ENCODE measurements at regions not wholly inside any gene's neighbourhood (a gene's known extent, or its start where the extent isn't known, plus 50 kb on each side); places are given as distances from the start of the nearest gene placed in this dataset.

DNA sequence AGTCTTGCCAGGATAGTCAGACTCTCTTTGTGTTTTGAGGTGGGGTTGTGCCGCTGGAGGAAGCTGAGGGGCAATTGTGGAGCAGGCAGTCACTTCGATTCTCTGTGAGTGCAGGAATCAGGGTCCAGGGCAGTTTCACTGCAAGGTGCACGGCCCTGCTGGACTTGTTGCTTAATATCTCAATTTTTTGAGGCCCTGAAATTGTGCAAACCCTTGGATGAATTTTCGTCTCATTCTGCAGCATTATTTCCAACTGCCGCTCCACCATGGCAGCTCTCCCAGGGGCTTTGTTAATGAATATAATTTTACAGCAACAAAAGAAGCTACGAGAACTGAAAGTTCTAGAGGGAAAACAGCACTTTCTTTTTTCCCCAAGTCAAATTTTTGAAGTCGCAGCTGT lies 531.9 kb downstream of the QKI start:
- BruUV-seq (replicated peaks): no TSS peak
- H3K79me2 ChIP-seq (ENCODE audit: insufficient read depth, low read length): no peaks in the 10 kb centered on the region
- TF ChIP-seq ONECUT2 (CRISPR knock-in tag; IDR thresholded peaks at IDR 0.05): no peak
- TF ChIP-seq DMTF1 (CRISPR knock-in tag; IDR thresholded peaks at IDR 0.05): no peak
- no peak for TF ChIP-seq HMG20A (CRISPR knock-in tag; IDR thresholded peaks at IDR 0.05; ENCODE audit: borderline replicate concordance)
- no peak for TF ChIP-seq ZSCAN12 (CRISPR knock-in tag; IDR thresholded peaks at IDR 0.05)
- no peak for TF ChIP-seq TBP (CRISPR knock-in tag; IDR thresholded peaks at IDR 0.05)
- no peak for TF ChIP-seq MAFG (CRISPR knock-in tag; IDR thresholded peaks at IDR 0.05)
- TF ChIP-seq HMGA1 (CRISPR knock-in tag; conservative IDR thresholded peaks at IDR 0.05): no peak
- TF ChIP-seq DR1 (CRISPR knock-in tag; IDR thresholded peaks at IDR 0.05): no peak
- intact Hi-C loops (cut with micrococcal nuclease; ENCODE audit: unreplicated experiment) (no loop called here), in situ Hi-C loops (cut with HindIII; ENCODE audit: extremely low pct_ligation_motif_present, low pct_unique_long_range_greater_than_20kb) (no loop called here)
- no peaks in the 10 kb centered on the region for H3K9me3 ChIP-seq (ENCODE audit: low read length)
- H2AFZ ChIP-seq (ENCODE audit: low read length): no peak overlapping the region
- H3K4me3 ChIP-seq (replicated peaks in 1 of 3; ENCODE audit: insufficient read depth in 1 of 3, low read depth in 2 of 3, low read length in 3 of 3): no peak overlapping the region
- ChIA-PET CTCF (ENCODE audit: low intra/inter-chr PET ratio, low total read pairs) (no interaction called here), POLR2A (no interaction called here)
- peaks cover 0 to 20% of the 10 kb centered on the region in 2 experiments; a peak in 2 of 5 replicates for H3K27me3 ChIP-seq (ENCODE audit: control insufficient read depth in 1 of 2, insufficient read depth in 2 of 2, low read length in 2 of 2)
- no peak overlapping the region for H3K9ac ChIP-seq (ENCODE audit: insufficient read depth, low read depth, low read length)
- no peak overlapping the region for H3K27ac ChIP-seq (ENCODE audit: extremely low read length, insufficient read depth, low read length)
- no peak overlapping the region for H3K4me2 ChIP-seq (ENCODE audit: low read depth, low read length)
- no peaks in the 10 kb centered on the region for H3K36me3 ChIP-seq (replicated peaks in 1 of 2; ENCODE audit: control insufficient read depth in 1 of 2, insufficient read depth in 2 of 2, low read length in 2 of 2)
- WGBS (ENCODE audit: low lambda C conversion rate): 24% methylated on average over 7 of the region's 7 CpGs
- no peak for FAIRE-seq
- no peak for ATAC-seq
- no peaks in the 10 kb centered on the region for H4K20me1 ChIP-seq (ENCODE audit: insufficient read depth, low read length)
- no peaks in the 10 kb centered on the region for H3K4me1 ChIP-seq (ENCODE audit: insufficient read depth, low read length)
- no peak for DNase-seq (ENCODE audit: low spot score)

DNA sequence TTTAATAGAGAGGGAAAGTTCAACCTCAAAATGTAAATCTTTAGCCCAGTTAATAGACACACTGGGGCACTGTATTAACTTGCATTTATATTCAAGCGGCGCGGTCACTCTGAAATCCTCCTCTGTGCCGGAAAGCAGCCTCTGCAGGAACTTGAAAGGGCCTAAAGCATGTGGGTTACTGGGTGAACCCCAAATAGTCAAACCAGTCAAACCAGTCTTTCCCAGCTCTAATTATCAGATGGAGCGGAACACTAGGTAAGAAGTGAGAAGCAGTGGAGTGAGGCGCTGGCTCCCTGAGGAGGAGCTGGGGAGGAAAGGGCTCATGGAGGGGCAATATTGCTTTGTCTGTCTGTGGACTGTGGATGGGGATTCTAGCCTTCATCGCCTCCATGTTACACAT lies 531.3 kb downstream of the QKI start:
- H2AFZ ChIP-seq (ENCODE audit: low read length): no peak overlapping the region
- no peaks in the 10 kb centered on the region for H3K4me1 ChIP-seq (ENCODE audit: insufficient read depth, low read length)
- peaks cover 0 to 20% of the 10 kb centered on the region in 2 experiments; a peak in 2 of 5 replicates for H3K27me3 ChIP-seq (ENCODE audit: control insufficient read depth in 1 of 2, insufficient read depth in 2 of 2, low read length in 2 of 2)
- H3K9me3 ChIP-seq (ENCODE audit: low read length): no peaks in the 10 kb centered on the region
- no peak overlapping the region for H3K9ac ChIP-seq (ENCODE audit: insufficient read depth, low read depth, low read length)
- in situ Hi-C loops (cut with HindIII; ENCODE audit: extremely low pct_ligation_motif_present, low pct_unique_long_range_greater_than_20kb): no loop called here
- no peak overlapping the region for H3K27ac ChIP-seq (ENCODE audit: extremely low read length, insufficient read depth, low read length)
- intact Hi-C loops (cut with micrococcal nuclease; ENCODE audit: unreplicated experiment): no loop called here
- no TSS peak for BruUV-seq (replicated peaks)
- ChIA-PET CTCF (ENCODE audit: low intra/inter-chr PET ratio, low total read pairs) (no interaction called here), POLR2A (no interaction called here)
- H3K4me2 ChIP-seq (ENCODE audit: low read depth, low read length): no peak overlapping the region
- no peak for DNase-seq (ENCODE audit: low spot score)
- no peaks in the 10 kb centered on the region for H4K20me1 ChIP-seq (ENCODE audit: insufficient read depth, low read length)
- H3K36me3 ChIP-seq (replicated peaks in 1 of 2; ENCODE audit: control insufficient read depth in 1 of 2, insufficient read depth in 2 of 2, low read length in 2 of 2): no peaks in the 10 kb centered on the region
- H3K79me2 ChIP-seq (ENCODE audit: insufficient read depth, low read length): no peaks in the 10 kb centered on the region
- 65% methylated on average over 7 of the region's 7 CpGs for WGBS (ENCODE audit: low lambda C conversion rate)
- no peak for FAIRE-seq
- no peak for ATAC-seq
- H3K4me3 ChIP-seq (replicated peaks in 1 of 3; ENCODE audit: insufficient read depth in 1 of 3, low read depth in 2 of 3, low read length in 3 of 3): no peak overlapping the region
- no peak for TF ChIP-seq ZNF790 (CRISPR knock-in tag; IDR thresholded peaks at IDR 0.05; ENCODE audit: borderline replicate concordance)
- no peak for TF ChIP-seq ZMYM4 (CRISPR knock-in tag; IDR thresholded peaks at IDR 0.05)
- no peak for TF ChIP-seq ZNF569 (CRISPR knock-in tag; IDR thresholded peaks at IDR 0.05; ENCODE audit: borderline replicate concordance)
- no peak for TF ChIP-seq TBX3 (IDR thresholded peaks at IDR 0.05; ENCODE audit: borderline replicate concordance)
- no peak for TF ChIP-seq ZKSCAN5 (CRISPR knock-in tag; IDR thresholded peaks at IDR 0.05)
- no peak for TF ChIP-seq ATF7 (IDR thresholded peaks at IDR 0.05)
- TF ChIP-seq ATF7 (CRISPR knock-in tag; IDR thresholded peaks at IDR 0.05): no peak
- TF ChIP-seq ZMAT3 (CRISPR knock-in tag; conservative IDR thresholded peaks at IDR 0.05): no peak
- no peak for TF ChIP-seq ZNF101 (CRISPR knock-in tag; IDR thresholded peaks at IDR 0.05; ENCODE audit: borderline replicate concordance, low read depth)
- TF ChIP-seq ZBTB7B (CRISPR knock-in tag; IDR thresholded peaks at IDR 0.05): no peak
- TF ChIP-seq ZNF431 (CRISPR knock-in tag; IDR thresholded peaks at IDR 0.05; ENCODE audit: borderline replicate concordance, low read depth): no peak
- TF ChIP-seq PCBP2 (optimal IDR thresholded peaks at IDR 0.05; ENCODE audit: low read depth, low read length, poor library complexity, severe bottlenecking): no peak
- no peak for TF ChIP-seq MEF2D (CRISPR knock-in tag; IDR thresholded peaks at IDR 0.05)
- TF ChIP-seq ZNF747 (CRISPR knock-in tag; IDR thresholded peaks at IDR 0.05; ENCODE audit: borderline replicate concordance): no peak

Data from HepG2 (cell line).